SK-N-MC (cell line): ENCODE measurements at regions not wholly inside any gene's neighbourhood (a gene's known extent, or its start where the extent isn't known, plus 50 kb on each side); places are given as distances from the start of the nearest gene placed in this dataset.

Source experiments
- EZH2 ChIP-seq: fragments of 200-600 bp; sonication (generic); IDR thresholded peaks from one replicate; pipeline ENCODE4 v1.6.1; 2017; ENCODE audit warnings: antibody characterized with exemption
- FOXP2 ChIP-seq: optimal IDR thresholded peaks from 2 replicates; pipeline ENCODE3; 2011; ENCODE audit warnings: mild to moderate bottlenecking, moderate library complexity; ENCODE audit not compliant: insufficient read depth; ENCODE audit errors: extremely low read length, control extremely low read depth
- POLR2AphosphoS5 ChIP-seq: IDR thresholded peaks from 2 replicates; pipeline ENCODE4 v1.6.1; 2012; ENCODE audit warnings: mild to moderate bottlenecking, low read depth, low read length, borderline replicate concordance

DNA sequence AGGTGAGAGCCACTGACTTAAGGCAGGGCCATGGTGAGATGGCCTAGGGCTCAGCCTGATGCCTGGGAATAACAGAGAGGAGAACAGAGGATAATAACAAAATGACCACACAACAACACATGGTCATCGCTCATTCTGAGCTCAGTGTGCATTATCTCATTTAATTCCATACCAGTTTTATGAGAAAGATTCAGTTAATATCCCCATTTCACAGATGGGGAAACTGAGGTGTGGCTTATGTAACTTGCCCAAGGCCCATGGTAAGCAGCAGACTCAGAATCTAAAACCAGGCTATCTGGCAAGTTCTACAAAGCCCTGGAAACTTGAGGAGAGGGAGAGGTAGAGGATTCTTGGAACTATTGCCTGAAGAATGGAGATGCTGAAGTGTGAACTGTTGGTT lies 200.9 kb upstream of the PMEPA1 start:
- TF ChIP-seq EZH2 (no peak), POLR2AphosphoS5 (no peak), FOXP2 (no peak)
